Duodenal mucosa (tissue), 2 donors: ENCODE measurements at regions not wholly inside any gene's neighbourhood (a gene's known extent, or its start where the extent isn't known, plus 50 kb on each side); places are given as distances from the start of the nearest gene placed in this dataset.

Experiments used
- H3K27ac ChIP-seq: one replicate; pipeline ENCODE4 v1.7.0; 2013; ENCODE audit warnings: low read depth, low read length
- H3K27me3 ChIP-seq, 2 donors: one replicate each; pipeline ENCODE4 v1.7.0; 2013; ENCODE audit warnings: low read length in 2 of 2, control low read depth in 1 of 2; ENCODE audit not compliant: insufficient read depth in 2 of 2, control insufficient read depth in 1 of 2
- H3K36me3 ChIP-seq, 2 donors: one replicate each; pipeline ENCODE4 v1.7.0; 2013; ENCODE audit warnings: low read length in 2 of 2, control low read depth in 1 of 2; ENCODE audit not compliant: insufficient read depth in 2 of 2, control insufficient read depth in 1 of 2
- H3K4me1 ChIP-seq, 2 donors: one replicate each; pipeline ENCODE4 v1.7.0; 2013; ENCODE audit warnings: low read length in 2 of 2, control low read depth in 1 of 2; ENCODE audit not compliant: insufficient read depth in 2 of 2, control insufficient read depth in 1 of 2
- H3K4me3 ChIP-seq, 2 donors: one replicate each; pipeline ENCODE4 v1.7.0; 2013; ENCODE audit warnings: low read length in 2 of 2, low read depth in 1 of 2
- H3K9ac ChIP-seq, 2 donors: one replicate each; pipeline ENCODE4 v1.7.0; 2013; ENCODE audit warnings: low read length in 2 of 2, low read depth in 1 of 2
- H3K9me3 ChIP-seq, 2 donors: one replicate each; pipeline ENCODE4 v1.7.0; 2013; ENCODE audit warnings: low read length in 2 of 2, control low read depth in 1 of 2; ENCODE audit not compliant: control insufficient read depth in 1 of 2

DNA sequence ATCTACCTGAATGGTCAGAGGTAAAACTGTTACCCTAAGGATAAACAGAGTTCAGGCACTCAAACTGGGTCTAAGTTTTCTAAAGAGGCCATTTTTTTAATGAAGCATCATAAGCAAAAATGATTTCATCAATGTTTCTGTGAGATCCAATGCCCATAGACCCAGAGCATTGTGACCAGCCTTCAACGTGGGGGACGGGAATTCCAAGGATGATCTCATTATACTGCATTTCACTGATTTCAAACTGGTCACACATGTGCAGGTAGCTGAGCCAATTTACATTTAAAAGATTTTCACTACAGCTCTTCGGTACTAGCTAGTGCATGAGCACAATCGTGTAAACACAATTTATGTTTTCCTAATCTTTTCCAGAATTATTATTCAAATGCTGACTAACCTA, 472.9 kb downstream of the DIPK2A start:
- H3K27me3 ChIP-seq, result no peaks in the 10 kb centered on the region
- H3K4me1 ChIP-seq, result no peaks in the 10 kb centered on the region
- no peak overlapping the region for H3K9ac ChIP-seq
- no peak overlapping the region for H3K27ac ChIP-seq
- no peak overlapping the region for H3K4me3 ChIP-seq
- H3K9me3 ChIP-seq, result no peaks in the 10 kb centered on the region
- H3K36me3 ChIP-seq, result no peaks in the 10 kb centered on the region

DNA sequence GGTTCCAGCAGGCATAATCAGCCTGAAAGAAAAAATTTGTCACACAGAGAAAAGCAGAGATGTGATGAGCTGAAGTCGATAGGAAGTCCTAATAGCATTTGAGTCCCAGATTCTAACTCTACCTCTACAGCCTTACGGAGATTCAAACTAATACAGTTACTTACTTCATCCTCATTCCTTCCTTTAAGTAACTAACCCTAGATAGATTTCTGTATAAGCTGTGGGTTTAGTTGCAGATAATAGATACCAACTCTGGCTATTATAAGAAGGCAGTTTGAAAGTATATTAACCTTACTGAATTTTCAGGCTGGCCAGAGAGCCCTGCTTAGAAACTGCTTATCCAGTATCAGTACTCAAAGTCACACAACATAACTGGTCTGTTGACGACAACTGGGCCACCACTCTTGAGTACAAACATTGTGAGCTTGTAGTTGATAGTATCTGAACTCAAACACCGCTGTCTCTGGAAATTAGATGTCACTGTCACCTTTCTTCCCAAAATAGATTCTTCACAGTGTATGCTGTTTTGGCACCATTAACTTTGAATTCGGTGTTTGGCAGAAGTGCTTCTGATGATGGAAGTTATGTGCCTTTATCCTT, 484.3 kb downstream of the DIPK2A start:
- no peaks in the 10 kb centered on the region for H3K27me3 ChIP-seq

DNA sequence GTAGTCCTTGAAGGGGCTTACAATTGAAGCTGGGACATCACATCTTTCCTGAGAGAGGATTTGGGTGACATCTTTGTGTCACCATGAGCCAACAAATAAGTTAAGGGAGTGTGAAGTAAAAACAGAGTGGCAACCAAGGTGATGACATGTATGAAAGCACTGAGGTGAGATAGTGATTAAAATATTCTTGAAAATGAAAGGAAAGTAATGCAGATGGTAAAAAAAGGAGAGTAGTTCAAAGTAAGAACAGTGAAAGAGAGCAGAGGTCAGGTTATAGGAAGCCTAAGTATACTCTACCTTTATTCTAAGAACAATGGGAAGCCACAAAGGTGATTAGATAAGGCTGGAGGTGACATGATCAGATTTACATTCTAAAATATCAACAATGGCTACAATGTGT, 486.1 kb downstream of the DIPK2A start:
- Histone ChIP-seq H3K27ac (no peak overlapping the region), H3K4me1 (no peaks in the 10 kb centered on the region), H3K9me3 (no peaks in the 10 kb centered on the region), H3K4me3 (no peak overlapping the region), H3K9ac (no peak overlapping the region), H3K27me3 (no peaks in the 10 kb centered on the region), H3K36me3 (no peaks in the 10 kb centered on the region)

More for the DNA sequence above, 484.3 kb downstream of the DIPK2A start:
- no peaks in the 10 kb centered on the region for H3K4me1 ChIP-seq
- no peaks in the 10 kb centered on the region for H3K9me3 ChIP-seq
- no peak overlapping the region for H3K9ac ChIP-seq
- H3K36me3 ChIP-seq, result no peaks in the 10 kb centered on the region
- H3K4me3 ChIP-seq, result no peak overlapping the region
- no peak overlapping the region for H3K27ac ChIP-seq

DNA sequence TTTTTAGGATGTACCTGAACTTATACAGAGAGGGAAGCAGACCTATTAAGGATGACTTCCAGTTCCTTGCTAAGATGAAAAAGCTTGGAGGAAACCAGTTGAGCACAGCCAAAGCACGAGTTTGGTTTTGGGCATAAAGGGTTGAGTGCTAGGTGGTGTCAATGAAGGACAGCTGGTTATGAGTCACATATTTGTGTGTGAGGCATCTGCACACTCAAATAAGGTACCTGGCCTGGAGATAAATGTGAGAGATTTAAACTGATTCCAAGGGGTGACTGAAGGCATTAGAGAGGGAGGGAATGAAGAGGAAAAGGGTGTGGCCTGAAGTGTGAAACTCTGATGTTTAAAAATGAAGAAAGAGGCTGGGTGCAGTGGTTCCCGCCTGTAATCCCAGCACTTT, 486.7 kb downstream of the DIPK2A start:
- H3K9me3 ChIP-seq, result no peaks in the 10 kb centered on the region
- H3K4me1 ChIP-seq, result no peaks in the 10 kb centered on the region
- H3K4me3 ChIP-seq, result no peak overlapping the region
- no peaks in the 10 kb centered on the region for H3K27me3 ChIP-seq
- no peak overlapping the region for H3K9ac ChIP-seq
- no peak overlapping the region for H3K27ac ChIP-seq
- no peaks in the 10 kb centered on the region for H3K36me3 ChIP-seq

DNA sequence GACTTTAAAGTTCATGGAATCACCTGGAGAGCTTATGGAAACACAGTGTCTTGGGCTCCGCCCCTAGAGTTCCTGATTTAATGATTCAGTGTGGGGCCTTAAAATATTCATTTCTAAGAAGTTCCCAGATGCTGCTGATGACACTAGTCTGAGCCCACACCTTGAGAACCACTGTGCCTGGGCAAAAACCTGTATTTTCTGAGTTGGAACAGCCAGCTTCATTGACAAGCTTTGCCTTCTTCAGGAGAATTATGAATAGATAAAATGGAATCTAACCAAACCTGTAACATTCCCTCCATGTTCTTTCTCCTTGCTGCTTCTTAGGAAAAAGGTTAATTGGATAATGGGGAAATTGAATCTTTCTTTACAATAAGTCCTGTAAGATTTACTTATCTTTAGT, 490.7 kb downstream of the DIPK2A start:
- Histone ChIP-seq H3K27ac (no peak overlapping the region), H3K9me3 (no peaks in the 10 kb centered on the region), H3K36me3 (no peaks in the 10 kb centered on the region), H3K4me3 (no peak overlapping the region), H3K9ac (no peak overlapping the region), H3K4me1 (no peaks in the 10 kb centered on the region), H3K27me3 (no peaks in the 10 kb centered on the region)

DNA sequence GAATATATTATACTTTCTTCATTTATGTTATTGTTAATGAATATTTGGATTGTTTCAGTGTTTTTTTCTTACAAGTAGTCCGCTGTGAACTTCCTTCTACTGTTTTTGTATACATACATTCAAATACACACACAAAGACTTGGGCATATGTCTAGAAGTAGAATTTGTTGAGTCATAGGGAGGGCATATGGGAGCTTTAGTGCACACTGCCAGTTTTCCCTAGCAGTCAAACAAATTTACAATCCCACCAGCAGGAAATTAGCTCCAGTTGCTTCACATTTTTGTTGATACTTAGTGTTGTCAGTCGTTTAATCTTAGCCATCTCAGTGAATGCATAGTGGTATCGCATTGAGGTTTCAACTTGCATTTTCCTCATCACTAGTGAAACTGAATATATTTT, 492.3 kb downstream of the DIPK2A start:
- H3K27ac ChIP-seq, result no peak overlapping the region
- no peak overlapping the region for H3K4me3 ChIP-seq
- no peaks in the 10 kb centered on the region for H3K36me3 ChIP-seq
- H3K27me3 ChIP-seq, result no peaks in the 10 kb centered on the region
- no peak overlapping the region for H3K9ac ChIP-seq
- no peaks in the 10 kb centered on the region for H3K9me3 ChIP-seq
- H3K4me1 ChIP-seq, result no peaks in the 10 kb centered on the region

DNA sequence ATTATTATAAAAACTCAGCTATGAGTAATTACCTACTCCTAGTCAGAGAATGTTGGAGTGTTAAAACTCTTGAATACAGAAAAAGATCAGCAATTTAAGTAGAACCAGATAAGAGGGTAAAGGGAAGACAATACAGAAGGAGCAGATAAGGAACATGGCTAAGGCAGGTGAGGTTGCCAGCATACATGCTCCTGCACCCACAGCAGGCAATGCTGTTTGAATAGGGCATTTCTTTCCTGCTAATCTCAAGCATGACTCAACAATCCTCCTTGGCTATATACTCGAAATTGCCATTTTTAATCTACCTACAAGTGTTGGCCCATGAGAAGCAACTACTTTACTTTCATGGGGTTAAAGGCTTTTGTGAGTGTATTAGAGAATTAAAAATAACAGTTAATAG, 494.5 kb downstream of the DIPK2A start:
- Histone ChIP-seq H3K4me3 (no peak overlapping the region), H3K27me3 (no peaks in the 10 kb centered on the region), H3K27ac (no peak overlapping the region), H3K36me3 (no peaks in the 10 kb centered on the region), H3K9me3 (no peaks in the 10 kb centered on the region), H3K9ac (no peak overlapping the region), H3K4me1 (no peaks in the 10 kb centered on the region)

DNA sequence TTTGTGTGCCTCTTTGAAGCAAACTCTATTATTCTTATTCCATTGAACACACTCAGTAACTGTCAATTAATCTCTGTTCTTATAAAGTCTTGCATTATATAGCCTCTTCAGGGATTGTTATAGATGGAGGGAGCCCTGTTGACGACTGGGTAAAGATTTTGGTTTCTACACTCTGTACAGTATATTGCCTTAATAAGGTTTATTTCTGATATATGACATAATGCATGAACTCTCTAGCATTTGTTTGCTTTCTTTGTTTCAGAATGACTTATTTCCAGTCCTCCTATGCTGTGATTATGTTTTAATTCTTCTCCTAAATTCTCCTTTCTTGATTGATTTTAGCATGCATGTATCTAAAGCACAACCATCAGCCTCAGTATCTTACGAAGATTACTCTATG, 494.9 kb downstream of the DIPK2A start:
- H3K4me3 ChIP-seq, result no peak overlapping the region

DNA sequence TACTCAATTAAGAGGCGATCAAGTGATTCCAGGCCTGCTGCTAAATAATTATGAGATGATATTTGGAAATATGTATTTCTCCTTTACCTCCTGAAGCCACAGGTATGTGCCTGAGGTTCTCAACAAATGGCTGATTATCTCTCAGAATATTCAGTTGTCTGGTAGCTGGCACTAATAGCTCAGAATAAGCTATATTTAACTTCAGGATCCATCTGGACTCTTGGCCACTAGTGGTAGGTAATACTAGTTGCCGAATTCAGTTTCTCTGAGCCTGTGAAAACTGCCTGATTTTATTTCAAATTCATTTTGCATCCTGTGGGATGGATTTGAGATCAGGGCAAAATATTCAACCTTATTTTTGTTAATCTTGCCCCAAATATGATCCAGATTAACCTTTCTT, 499.0 kb downstream of the DIPK2A start:
- H3K4me3 ChIP-seq, result no peak overlapping the region
- no peaks in the 10 kb centered on the region for H3K36me3 ChIP-seq
- H3K27me3 ChIP-seq, result no peaks in the 10 kb centered on the region
- H3K9ac ChIP-seq, result no peak overlapping the region
- no peak overlapping the region for H3K27ac ChIP-seq
- H3K9me3 ChIP-seq, result no peaks in the 10 kb centered on the region
- no peaks in the 10 kb centered on the region for H3K4me1 ChIP-seq

More for the DNA sequence above, 494.9 kb downstream of the DIPK2A start:
- no peak overlapping the region for H3K27ac ChIP-seq
- no peak overlapping the region for H3K9ac ChIP-seq
- H3K27me3 ChIP-seq, result no peaks in the 10 kb centered on the region
- H3K9me3 ChIP-seq, result no peaks in the 10 kb centered on the region
- H3K4me1 ChIP-seq, result no peaks in the 10 kb centered on the region
- H3K36me3 ChIP-seq, result no peaks in the 10 kb centered on the region

DNA sequence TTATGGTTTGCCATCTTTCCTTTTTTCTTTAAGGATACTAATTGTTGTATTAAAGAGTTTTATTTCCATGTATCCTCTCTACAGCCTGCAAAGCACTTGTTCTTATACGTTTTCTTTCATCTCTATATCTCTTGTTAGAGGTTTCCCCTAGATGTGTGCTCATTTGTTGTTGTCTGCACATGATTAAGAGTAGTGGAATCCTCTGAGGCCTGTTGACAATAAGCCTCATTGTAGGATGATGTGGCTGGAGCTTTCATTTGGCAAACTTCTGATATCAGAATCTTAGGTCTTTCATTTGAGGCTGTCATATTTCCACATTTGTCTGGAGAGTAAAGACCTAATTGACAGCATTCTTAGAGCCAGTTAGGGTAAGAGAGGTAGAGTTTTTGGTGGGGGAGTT, 506.0 kb downstream of the DIPK2A start:
- no peak overlapping the region for H3K27ac ChIP-seq
- no peaks in the 10 kb centered on the region for H3K27me3 ChIP-seq
- no peak overlapping the region for H3K4me3 ChIP-seq
- H3K9ac ChIP-seq, result no peak overlapping the region
- H3K36me3 ChIP-seq, result no peaks in the 10 kb centered on the region
- no peaks in the 10 kb centered on the region for H3K4me1 ChIP-seq
- H3K9me3 ChIP-seq, result no peaks in the 10 kb centered on the region

DNA sequence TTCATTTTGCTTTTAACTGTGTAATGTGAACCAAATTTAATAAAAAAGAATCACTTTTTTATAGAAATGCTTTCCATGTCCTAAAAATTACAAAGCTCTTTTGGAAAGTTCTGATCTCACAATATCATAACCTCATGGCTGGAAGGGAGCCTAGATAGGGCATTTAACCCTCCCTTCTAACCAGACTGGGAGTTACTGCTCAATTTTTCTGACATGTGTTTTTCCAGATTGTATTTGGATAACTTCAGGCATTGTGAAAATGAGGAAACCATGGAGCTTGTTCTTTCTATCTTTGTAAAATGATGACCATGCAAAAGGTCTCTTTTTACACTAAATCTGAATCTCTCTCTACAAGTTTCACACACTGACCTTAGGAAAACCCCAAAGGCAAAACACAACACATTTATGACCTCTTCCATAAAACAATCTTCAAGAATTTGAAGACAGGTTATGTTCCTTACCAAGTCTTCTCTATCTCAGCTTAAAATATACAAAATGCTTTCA, 508.8 kb downstream of the DIPK2A start:
- H3K36me3 ChIP-seq, result no peaks in the 10 kb centered on the region
- no peak overlapping the region for H3K4me3 ChIP-seq
- no peak overlapping the region for H3K27ac ChIP-seq
- H3K27me3 ChIP-seq, result no peaks in the 10 kb centered on the region
- no peak overlapping the region for H3K9ac ChIP-seq
- H3K4me1 ChIP-seq, result no peaks in the 10 kb centered on the region
- no peaks in the 10 kb centered on the region for H3K9me3 ChIP-seq
